K562 (cell line): ENCODE measurements at regions not wholly inside any gene's neighbourhood (a gene's known extent, or its start where the extent isn't known, plus 50 kb on each side); places are given as distances from the start of the nearest gene placed in this dataset.

Source experiments
- ATAC-seq: fragments of 200-7000 bp; cut with Tn5 transposase; 3 replicates; pipeline ENCODE4 v1.9.1; 2020; ENCODE audit warnings: moderate library complexity
- BruUV-seq: library from RNA; stranded (reverse); fragments of 400-500 nt; replicated peaks from 2 replicates; lab custom pipeline; 2021; lab: Mats Ljungman, UMichigan
- CTCF ChIA-PET: fragments of 300-600 bp; formaldehyde crosslinking; extraction: SDS; loops from one replicate; lab custom pipeline; 2021; ENCODE audit warnings: low intra/inter-chr PET ratio; lab: Yijun Ruan, JAX
- POLR2A ChIA-PET: fragments of 300-600, 350-650 bp; sonication (Branson Sonifier 250); formaldehyde crosslinking; extraction: SDS; loops from one replicate; lab custom pipeline; 2021; ENCODE audit warnings: antibody characterized with exemption, inconsistent platforms; lab: Yijun Ruan, JAX
- DNase-seq, 4 experiments: peaks; one replicate each; pipeline versions ENCODE4 v3.0.0 to v3.0.0-alpha.2; 2011 to 2018; ENCODE audit warnings: low spot score in 3 of 4, mixed read lengths in 3 of 4; ENCODE audit errors: extremely low read depth in 1 of 4
- FAIRE-seq: peaks from 2 replicates; lab custom pipeline; 2011; peaks lifted over from hg19 to GRCh38; lab: Jason Lieb, UNC
- H2AFZ ChIP-seq: 2 replicates; pipeline ENCODE4 v1.6.0; 2011; ENCODE audit warnings: low read depth, low read length, control low read depth, inconsistent platforms
- H3K27ac ChIP-seq: fragments of 200-600 bp; 3 replicates; pipeline ENCODE4 v1.8.0; 2011; ENCODE audit warnings: low read depth, mild to moderate bottlenecking, control low read depth, inconsistent platforms, low read length, moderate library complexity, mixed read lengths; ENCODE audit errors: extremely low read depth
- H3K27me3 ChIP-seq, 2 experiments: fragments of 300-600 bp in 1 of 2; 2 replicates in 1 of 2; 3 replicates in 1 of 2; pipeline versions ENCODE4 v1.6.0 to v1.8.0; 2011; ENCODE audit warnings: inconsistent platforms in 2 of 2, low read length in 2 of 2, mild to moderate bottlenecking in 1 of 2, mixed read lengths in 1 of 2, moderate library complexity in 1 of 2; ENCODE audit not compliant: control insufficient read depth in 2 of 2, insufficient read depth in 2 of 2
- H3K36me3 ChIP-seq: fragments of 300-600 bp; 3 replicates; pipeline ENCODE4 v1.8.0; 2011; ENCODE audit warnings: mild to moderate bottlenecking, low read length, inconsistent platforms; ENCODE audit not compliant: control insufficient read depth, insufficient read depth
- H3K4me1 ChIP-seq, 2 experiments: fragments of 200-600 bp in 1 of 2; replicated peaks in 1 of 2; 2 replicates in 1 of 2; 3 replicates in 1 of 2; pipeline versions ENCODE4 v1.5.1 to v1.8.0; 2011; ENCODE audit warnings: inconsistent platforms in 2 of 2, low read length in 2 of 2, mild to moderate bottlenecking in 1 of 2, mixed read lengths in 1 of 2, moderate library complexity in 1 of 2; ENCODE audit not compliant: control insufficient read depth in 2 of 2, insufficient read depth in 2 of 2
- H3K4me2 ChIP-seq: 2 replicates; pipeline ENCODE4 v1.6.1; 2011; ENCODE audit warnings: low read length, control low read depth, inconsistent platforms, mixed read lengths; ENCODE audit not compliant: insufficient read depth
- H3K4me3 ChIP-seq: fragments of 200-600 bp; sonication (generic), shearing (Covaris generic); 2 replicates; pipeline ENCODE4 v1.5.1; 2016; ENCODE audit warnings: control low read depth, inconsistent platforms
- H3K79me2 ChIP-seq: fragments of 200-600 bp; 3 replicates; pipeline ENCODE4 v1.8.0; 2011; ENCODE audit warnings: low read length, inconsistent platforms; ENCODE audit not compliant: control insufficient read depth, insufficient read depth
- H3K9ac ChIP-seq, 2 experiments: 2 replicates each; pipeline versions ENCODE4 v1.6.0 to v1.6.1; 2011; ENCODE audit warnings: low read depth in 2 of 2, low read length in 2 of 2, control low read depth in 1 of 2, inconsistent platforms in 1 of 2, mild to moderate bottlenecking in 1 of 2, mixed read lengths in 1 of 2; ENCODE audit not compliant: insufficient read depth in 1 of 2
- H3K9me1 ChIP-seq: one replicate; pipeline ENCODE4 v1.6.0; 2011; ENCODE audit warnings: inconsistent platforms, mild to moderate bottlenecking, low read length, moderate library complexity; ENCODE audit not compliant: control insufficient read depth, insufficient read depth
- H3K9me3 ChIP-seq: replicated peaks from 2 replicates; pipeline ENCODE4 v1.5.1; 2011; ENCODE audit warnings: low read depth, low read length, inconsistent platforms; ENCODE audit not compliant: control insufficient read depth, insufficient read depth
- H4K20me1 ChIP-seq: replicated peaks from 2 replicates; pipeline ENCODE4 v1.6.1; 2011; ENCODE audit warnings: low read length, inconsistent platforms, mixed read lengths; ENCODE audit not compliant: control insufficient read depth, insufficient read depth
- CCNT2 ChIP-seq: IDR thresholded peaks from 2 replicates; pipeline ENCODE4 v1.6.1; 2011; ENCODE audit warnings: borderline replicate concordance, low read depth, mild to moderate bottlenecking, moderate library complexity, mixed read lengths, low read length; ENCODE audit not compliant: insufficient read length; ENCODE audit errors: extremely low read depth
- FOXP1 ChIP-seq: sonication (generic); formaldehyde crosslinking; IDR thresholded peaks from 2 replicates; pipeline ENCODE4 v1.8.0; 2022; ENCODE audit warnings: mild to moderate bottlenecking, missing genetic modification reagents
- ZFP91 ChIP-seq: sonication (generic); formaldehyde crosslinking; IDR thresholded peaks from 2 replicates; pipeline ENCODE4 v1.8.0; 2022; ENCODE audit warnings: mild to moderate bottlenecking, missing genetic modification reagents
- ZNF239 ChIP-seq: fragments of 250-450 bp; sonication (Bioruptor Pico); IDR thresholded peaks from 2 replicates; pipeline ENCODE4 v1.4.0; 2020; ENCODE audit warnings: mild to moderate bottlenecking
- WGBS: fragments of 100-300 bp; shearing (Covaris generic); methylation state at CpG from one replicate; pipeline ENCODE4 v1.1.6; 2016; ENCODE audit warnings: low coverage, mixed read lengths; ENCODE audit not compliant: insufficient coverage; ENCODE audit errors: missing lambda C conversion rate; 5-methylcytosine and 5-hydroxymethylcytosine counted together
- in situ Hi-C: fragments of 300-500 bp; cut with MboI; formaldehyde crosslinking; loops from 4 replicates; pipeline ENCODE4 v1.15.0; 2018; ENCODE audit warnings: inconsistent platforms, mixed read lengths
- intact Hi-C: fragments of 100-400 bp; cut with micrococcal nuclease; formaldehyde crosslinking; loops from 2 replicates; pipeline ENCODE4 v1.14.2; 2022
- TF ChIP-seq, protein P1 (sequence below): fragments of 250-450 bp; sonication (Bioruptor Pico); IDR thresholded peaks from 2 replicates; pipeline ENCODE4 v1.5.0; 2021; ENCODE audit warnings: mild to moderate bottlenecking, moderate library complexity

DNA sequence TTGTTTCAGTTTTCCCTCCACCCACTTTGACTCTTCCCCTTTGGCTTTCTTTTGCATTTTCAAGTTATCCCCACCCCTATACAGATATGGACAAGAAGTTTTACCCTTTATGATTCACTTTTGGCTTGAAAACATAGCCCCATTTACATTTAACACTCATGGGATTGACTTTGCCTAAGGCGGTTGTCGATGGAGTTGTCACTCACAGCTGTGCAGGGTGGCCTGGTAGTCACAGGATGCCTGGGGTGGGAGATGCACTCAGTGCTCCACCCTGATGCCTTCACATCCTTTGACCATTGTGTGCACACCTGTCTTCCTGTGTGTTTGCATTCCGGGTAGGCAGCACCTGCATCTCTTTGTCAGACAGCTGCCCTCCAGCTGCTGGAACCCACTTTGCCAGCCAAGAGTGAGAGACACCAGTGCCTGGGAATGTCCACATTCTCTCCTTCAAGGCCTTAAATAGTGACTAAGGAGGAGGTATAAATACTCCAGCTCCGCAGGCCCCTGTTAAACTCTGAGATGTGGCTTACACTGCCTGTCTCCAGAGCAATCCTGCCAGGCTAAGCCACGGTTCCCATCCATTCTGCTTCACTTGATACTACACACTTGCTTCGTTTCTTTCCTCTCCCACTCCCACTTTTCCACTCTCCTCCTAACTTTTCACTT is 191.5 kb upstream of the SLC24A5 start:
- H3K4me3 ChIP-seq, result no peak overlapping the region
- ChIA-PET CTCF (no interaction called here), POLR2A (no interaction called here)
- H2AFZ ChIP-seq, result no peak overlapping the region
- TF ChIP-seq ZFP91 (no peak), ZNF239 (no peak), FOXP1 (CRISPR knock-in tag) (no peak), CCNT2 (no peak)
- TF ChIP-seq, protein P1, sequence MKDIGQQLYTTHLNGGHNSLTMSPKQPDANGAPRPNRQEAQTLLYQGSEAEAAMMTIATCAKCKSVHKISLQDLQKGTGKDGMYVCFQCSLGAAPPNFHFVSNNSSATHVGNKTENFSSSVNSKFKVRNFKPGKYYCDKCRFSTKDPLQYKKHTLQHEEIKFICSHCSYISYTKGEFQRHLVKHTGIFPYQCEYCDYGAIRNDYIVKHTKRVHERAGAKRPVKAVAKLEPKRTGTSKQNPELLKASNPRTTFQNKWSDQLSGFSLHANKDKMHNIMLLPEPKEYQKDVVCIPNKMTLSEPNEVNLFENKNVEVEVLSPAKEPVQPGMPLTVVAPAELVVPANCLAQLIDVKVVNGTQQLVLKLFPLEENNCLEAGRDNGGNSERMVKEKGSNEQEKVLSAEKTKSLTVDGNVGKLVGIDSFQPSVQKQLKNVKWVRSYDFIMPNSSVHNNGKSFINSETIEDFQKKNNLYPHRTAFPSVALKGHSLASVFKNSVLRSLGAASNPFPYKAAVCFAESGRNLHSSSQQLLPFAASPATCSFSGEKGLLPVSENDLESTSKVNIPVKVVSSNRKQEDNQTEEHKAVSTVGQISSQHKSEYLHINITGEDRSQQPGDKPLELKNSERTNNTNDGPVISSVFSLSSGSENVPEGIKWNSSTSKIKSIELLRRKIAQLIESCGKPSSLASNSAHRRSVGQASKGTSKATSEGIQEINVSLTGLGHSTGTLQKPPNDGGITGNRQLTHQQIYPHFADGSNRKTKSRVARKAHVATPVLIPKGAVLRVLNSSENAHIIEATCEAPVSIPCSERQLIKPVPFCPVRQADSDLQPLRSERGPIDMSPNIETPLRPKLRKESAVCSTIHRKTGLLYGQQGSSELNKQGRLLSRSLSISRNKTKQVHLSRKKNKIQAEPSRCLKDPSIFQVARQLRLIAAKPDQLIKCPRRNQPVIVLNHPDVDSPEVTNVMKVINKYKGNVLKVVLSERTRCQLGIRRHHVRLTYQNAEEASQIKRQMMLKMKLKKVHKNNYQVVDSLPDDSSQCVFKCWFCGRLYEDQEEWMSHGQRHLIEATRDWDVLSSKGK, result no peak
- intact Hi-C loops, result no loop called here
- 1% methylated on average over 5 of the region's 6 CpGs for WGBS
- DNase-seq (no peak), ATAC-seq (no peak), FAIRE-seq (no peak)
- no peak overlapping the region for H3K9ac ChIP-seq
- no peaks in the 10 kb centered on the region for H3K36me3 ChIP-seq
- in situ Hi-C loops, result no loop called here
- H3K4me1 ChIP-seq, result no peaks in the 10 kb centered on the region
- no peaks in the 10 kb centered on the region for H3K9me1 ChIP-seq
- no peaks in the 10 kb centered on the region for H3K27me3 ChIP-seq
- H3K79me2 ChIP-seq, result no peaks in the 10 kb centered on the region
- no peak overlapping the region for H3K27ac ChIP-seq
- H3K9me3 ChIP-seq, result no peaks in the 10 kb centered on the region
- no peaks in the 10 kb centered on the region for H4K20me1 ChIP-seq
- H3K4me2 ChIP-seq, result no peak overlapping the region
- no TSS peak for BruUV-seq
